ENCODE measurements at regions not wholly inside any gene's neighbourhood (a gene's known extent, or its start where the extent isn't known, plus 50 kb on each side); places are given as distances from the start of the nearest gene placed in this dataset.

- DNase-seq (ENCODE audit: low read depth) = no peak
- H3K4me3 ChIP-seq (ENCODE audit: low read depth, low read length) = no peak overlapping the region
- TF ChIP-seq MYC (IDR thresholded peaks at IDR 0.05; ENCODE audit: low read depth, low read length) (no peak), CTCF (IDR thresholded peaks at IDR 0.05; ENCODE audit: low read depth, low read length) (no peak), POLR2A (IDR thresholded peaks at IDR 0.05; ENCODE audit: extremely low read depth, insufficient read length) (no peak), MAX (IDR thresholded peaks at IDR 0.05; ENCODE audit: low read depth, low read length) (no peak)
Measured at GRCh38 chr4:114078636-114079035, 99.2 kb upstream of the ARSJ start.

- no peak overlapping the region for H3K4me3 ChIP-seq (ENCODE audit: low read depth, low read length)
- DNase-seq (ENCODE audit: low read depth) = no peak
- TF ChIP-seq MAX (IDR thresholded peaks at IDR 0.05; ENCODE audit: low read depth, low read length) (no peak), CTCF (IDR thresholded peaks at IDR 0.05; ENCODE audit: low read depth, low read length) (no peak), MYC (IDR thresholded peaks at IDR 0.05; ENCODE audit: low read depth, low read length) (no peak), POLR2A (IDR thresholded peaks at IDR 0.05; ENCODE audit: extremely low read depth, insufficient read length) (no peak)
Measured at GRCh38 chr4:114081783-114082182, 102.3 kb upstream of the ARSJ start.

- no peak for TF ChIP-seq POLR2A (IDR thresholded peaks at IDR 0.05; ENCODE audit: extremely low read depth, insufficient read length)
- no peak for TF ChIP-seq CTCF (IDR thresholded peaks at IDR 0.05; ENCODE audit: low read depth, low read length)
- no peak for TF ChIP-seq MAX (IDR thresholded peaks at IDR 0.05; ENCODE audit: low read depth, low read length)
- no peak for TF ChIP-seq MYC (IDR thresholded peaks at IDR 0.05; ENCODE audit: low read depth, low read length)
- no peak for DNase-seq (ENCODE audit: low read depth)
- no peak overlapping the region for H3K4me3 ChIP-seq (ENCODE audit: low read depth, low read length)
Measured at GRCh38 chr4:114082348-114082747, 102.9 kb upstream of the ARSJ start.

- no peak overlapping the region for H3K4me3 ChIP-seq (ENCODE audit: low read depth, low read length)
- TF ChIP-seq MAX (IDR thresholded peaks at IDR 0.05; ENCODE audit: low read depth, low read length) (no peak), MYC (IDR thresholded peaks at IDR 0.05; ENCODE audit: low read depth, low read length) (no peak), POLR2A (IDR thresholded peaks at IDR 0.05; ENCODE audit: extremely low read depth, insufficient read length) (no peak), CTCF (IDR thresholded peaks at IDR 0.05; ENCODE audit: low read depth, low read length) (no peak)
- DNase-seq (ENCODE audit: low read depth) = no peak
Measured at GRCh38 chr4:114085611-114086345, 106.3 kb upstream of the ARSJ start.

- H3K4me3 ChIP-seq (ENCODE audit: low read depth, low read length) = no peak overlapping the region
- no peak for TF ChIP-seq MYC (IDR thresholded peaks at IDR 0.05; ENCODE audit: low read depth, low read length)
- no peak for TF ChIP-seq CTCF (IDR thresholded peaks at IDR 0.05; ENCODE audit: low read depth, low read length)
- TF ChIP-seq MAX (IDR thresholded peaks at IDR 0.05; ENCODE audit: low read depth, low read length) = no peak
- TF ChIP-seq POLR2A (IDR thresholded peaks at IDR 0.05; ENCODE audit: extremely low read depth, insufficient read length) = no peak
- DNase-seq (ENCODE audit: low read depth) = no peak
Measured at GRCh38 chr4:114087596-114088230, 108.3 kb upstream of the ARSJ start.
